Non-pigmented ciliary epithelial cell (primary cell): ENCODE measurements at regions not wholly inside any gene's neighbourhood (a gene's known extent, or its start where the extent isn't known, plus 50 kb on each side); places are given as distances from the start of the nearest gene placed in this dataset.
A peak's percentile ranks its signal among the peaks of the same experiment; 100 is the strongest.
"Not testable (repeated sequence)": the region's sequence is repeated elsewhere in the genome, so short reads cannot be mapped to it uniquely, and the experiment has no call there.

Source experiments
- DNase-seq: peaks from one replicate; pipeline ENCODE4 v3.0.0-alpha.2; 2010; ENCODE audit warnings: low read depth

- DNase-seq = no peak
These were observed 1393.1 kb upstream of the GOT2 start for GRCh38 chr16:60127196-60127595.

- DNase-seq = not testable (repeated sequence)
These were observed 1392.0 kb upstream of the GOT2 start for GRCh38 chr16:60126115-60126514.

- no peak for DNase-seq
These were observed 1389.4 kb upstream of the GOT2 start for GRCh38 chr16:60123392-60124023.

GRCh38 chr16:60120586-60120985 is 1386.5 kb upstream of the GOT2 start:
- DNase-seq = no peak

- DNase-seq = no peak
These were observed 1376.4 kb upstream of the GOT2 start for GRCh38 chr16:60110531-60110930.

GRCh38 chr16:60107871-60108270 is 1373.8 kb upstream of the GOT2 start:
- DNase-seq = no peak

GRCh38 chr16:60107437-60107836 is 1373.3 kb upstream of the GOT2 start:
- no peak for DNase-seq

GRCh38 chr16:60100371-60100770 is 1366.3 kb upstream of the GOT2 start:
- DNase-seq = no peak

- no peak for DNase-seq
These were observed 1357.4 kb upstream of the GOT2 start for GRCh38 chr16:60091529-60091928.

- no peak for DNase-seq
These were observed 1357.0 kb upstream of the GOT2 start for GRCh38 chr16:60091071-60091470.

- DNase-seq = no peak
These were observed 1353.4 kb upstream of the GOT2 start for GRCh38 chr16:60087530-60087929.

GRCh38 chr16:60078819-60079218 is 1344.7 kb upstream of the GOT2 start:
- not testable (repeated sequence) for DNase-seq

GRCh38 chr16:60077861-60078260 is 1343.7 kb upstream of the GOT2 start:
- DNase-seq = no peak

GRCh38 chr16:60074378-60074777 is 1340.3 kb upstream of the GOT2 start:
- no peak for DNase-seq

- no peak for DNase-seq
These were observed 1339.3 kb upstream of the GOT2 start for GRCh38 chr16:60073376-60073775.

GRCh38 chr16:60064026-60064425 is 1329.9 kb upstream of the GOT2 start:
- DNase-seq = no peak

GRCh38 chr16:60061396-60061795 is 1327.3 kb upstream of the GOT2 start:
- DNase-seq = no peak

GRCh38 chr16:60060731-60061130 is 1326.6 kb upstream of the GOT2 start:
- no peak for DNase-seq

GRCh38 chr16:60059141-60059540 is 1325.0 kb upstream of the GOT2 start:
- DNase-seq = no peak

- no peak for DNase-seq
These were observed 1307.6 kb upstream of the GOT2 start for GRCh38 chr16:60041671-60042070.

GRCh38 chr16:60031740-60032139 is 1297.6 kb upstream of the GOT2 start:
- peak; percentile 0 for DNase-seq

- no peak for DNase-seq
These were observed 1293.2 kb upstream of the GOT2 start for GRCh38 chr16:60027351-60027750.

- DNase-seq = no peak
These were observed 1279.0 kb upstream of the GOT2 start for GRCh38 chr16:60013076-60013475.

GRCh38 chr16:60001523-60001922 is 1267.4 kb upstream of the GOT2 start:
- DNase-seq = no peak

GRCh38 chr16:59997706-59998105 is 1263.6 kb upstream of the GOT2 start:
- no peak for DNase-seq
